ENCODE measurements at regions not wholly inside any gene's neighbourhood (a gene's known extent, or its start where the extent isn't known, plus 50 kb on each side); places are given as distances from the start of the nearest gene placed in this dataset.

DNA sequence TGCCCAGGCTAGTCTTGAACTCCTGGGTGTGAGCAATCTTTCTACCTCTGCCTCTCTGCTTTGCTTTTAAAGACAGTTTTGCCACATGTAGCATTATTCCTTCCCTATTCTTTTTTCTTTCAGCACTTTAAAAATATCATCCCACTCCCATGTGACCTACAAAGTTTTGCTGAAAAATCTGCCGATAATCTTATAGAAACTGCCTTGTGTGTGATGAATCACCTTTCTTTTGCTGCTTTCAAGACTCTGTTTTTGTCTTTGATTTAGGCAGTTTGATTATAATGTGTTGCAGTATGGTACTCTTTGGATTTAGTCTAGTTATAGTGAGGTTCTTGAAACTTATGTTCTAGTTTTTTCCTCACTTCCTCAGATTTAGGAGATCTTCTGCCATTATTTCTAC is 142.0 kb upstream of the KIF2B start:
- DNase-seq (ENCODE audit: low spot score) = no peak
- no peak overlapping the region for H3K4me3 Mint-ChIP-seq
- H3K4me1 Mint-ChIP-seq (ENCODE audit: low read depth) = no peaks in the 10 kb centered on the region
- H3K36me3 Mint-ChIP-seq (ENCODE audit: low read depth) = no peaks in the 10 kb centered on the region
- H3K27me3 Mint-ChIP-seq (ENCODE audit: low read depth) = no peaks in the 10 kb centered on the region
- no peak overlapping the region for H3K27ac Mint-ChIP-seq
- peaks cover 35% of the 10 kb centered on the region for H3K9me3 Mint-ChIP-seq

DNA sequence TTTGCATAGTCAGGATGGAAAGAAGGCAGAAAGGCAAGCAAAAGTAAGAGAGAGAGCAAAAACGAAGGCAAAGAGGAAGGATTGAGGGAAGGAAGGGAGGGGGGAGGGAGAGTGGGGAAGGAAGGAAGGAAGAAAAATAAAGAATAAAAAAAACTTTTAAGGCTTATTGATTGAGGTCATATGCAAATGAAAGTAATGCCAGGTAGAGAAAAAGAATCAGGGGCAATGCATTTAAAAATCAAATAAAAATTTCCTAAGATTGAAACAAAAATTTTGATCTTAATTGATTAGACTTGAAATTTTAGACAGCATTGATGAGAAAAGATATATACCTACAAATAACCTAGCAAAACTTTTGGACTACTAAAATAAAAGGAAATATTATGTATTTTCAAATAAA is 153.9 kb upstream of the KIF2B start:
- no peak overlapping the region for H3K27ac Mint-ChIP-seq
- no peak overlapping the region for H3K4me3 Mint-ChIP-seq
- no peak for DNase-seq (ENCODE audit: low spot score)
- no peaks in the 10 kb centered on the region for H3K36me3 Mint-ChIP-seq (ENCODE audit: low read depth)
- H3K27me3 Mint-ChIP-seq (ENCODE audit: low read depth) = no peaks in the 10 kb centered on the region
- H3K9me3 Mint-ChIP-seq = peaks cover 50% of the 10 kb centered on the region
- H3K4me1 Mint-ChIP-seq (ENCODE audit: low read depth) = no peaks in the 10 kb centered on the region

DNA sequence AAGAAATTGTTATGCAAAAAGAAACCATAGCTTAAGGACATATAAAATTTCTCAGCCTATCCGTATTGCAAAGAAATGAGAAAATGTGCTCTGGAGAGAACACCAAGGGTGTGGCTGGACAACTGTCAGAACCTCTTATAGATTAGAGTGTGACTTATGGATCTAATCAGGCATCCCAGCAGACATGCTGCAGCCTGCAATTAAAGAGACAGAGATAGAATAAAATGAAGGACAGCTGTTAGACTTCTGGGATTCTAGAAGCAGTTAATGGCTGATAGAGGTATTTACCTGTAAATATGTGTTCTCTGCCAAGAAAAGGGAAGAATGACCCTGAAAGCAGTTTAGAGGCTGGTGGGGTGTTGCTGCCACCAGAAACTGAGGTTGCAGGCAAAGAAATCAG is 160.1 kb upstream of the KIF2B start:
- Mint-ChIP-seq H3K4me3 (no peak overlapping the region), H3K9me3 (peaks cover 35% of the 10 kb centered on the region)

DNA sequence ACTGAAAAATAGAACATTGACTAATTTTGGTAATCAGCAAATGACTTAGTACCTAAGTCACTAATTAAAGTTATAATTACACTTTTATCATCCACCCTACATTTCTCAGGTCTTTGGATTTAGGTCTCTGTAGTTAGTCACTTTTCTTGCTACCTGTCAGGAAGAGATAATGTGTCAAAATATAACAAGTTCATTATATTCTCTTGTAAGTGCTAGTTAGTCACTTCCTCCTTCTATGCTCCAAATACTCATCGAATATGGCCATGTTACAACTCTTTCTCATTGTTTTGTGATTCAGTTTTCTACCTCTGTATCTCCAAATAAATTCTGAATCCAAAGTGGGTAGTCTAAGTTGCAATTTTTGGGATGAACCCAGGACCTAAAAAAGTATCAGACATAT is 163.5 kb upstream of the KIF2B start:
- H3K9me3 Mint-ChIP-seq = peaks cover 22% of the 10 kb centered on the region
- H3K27ac Mint-ChIP-seq = no peak overlapping the region
- no peaks in the 10 kb centered on the region for H3K27me3 Mint-ChIP-seq (ENCODE audit: low read depth)
- no peaks in the 10 kb centered on the region for H3K4me1 Mint-ChIP-seq (ENCODE audit: low read depth)
- no peak for DNase-seq (ENCODE audit: low spot score)
- no peaks in the 10 kb centered on the region for H3K36me3 Mint-ChIP-seq (ENCODE audit: low read depth)
- H3K4me3 Mint-ChIP-seq = no peak overlapping the region

More for the DNA sequence above, 160.1 kb upstream of the KIF2B start:
- no peaks in the 10 kb centered on the region for H3K27me3 Mint-ChIP-seq (ENCODE audit: low read depth)
- no peaks in the 10 kb centered on the region for H3K4me1 Mint-ChIP-seq (ENCODE audit: low read depth)
- no peaks in the 10 kb centered on the region for H3K36me3 Mint-ChIP-seq (ENCODE audit: low read depth)
- H3K27ac Mint-ChIP-seq = no peak overlapping the region
- no peak for DNase-seq (ENCODE audit: low spot score)

DNA sequence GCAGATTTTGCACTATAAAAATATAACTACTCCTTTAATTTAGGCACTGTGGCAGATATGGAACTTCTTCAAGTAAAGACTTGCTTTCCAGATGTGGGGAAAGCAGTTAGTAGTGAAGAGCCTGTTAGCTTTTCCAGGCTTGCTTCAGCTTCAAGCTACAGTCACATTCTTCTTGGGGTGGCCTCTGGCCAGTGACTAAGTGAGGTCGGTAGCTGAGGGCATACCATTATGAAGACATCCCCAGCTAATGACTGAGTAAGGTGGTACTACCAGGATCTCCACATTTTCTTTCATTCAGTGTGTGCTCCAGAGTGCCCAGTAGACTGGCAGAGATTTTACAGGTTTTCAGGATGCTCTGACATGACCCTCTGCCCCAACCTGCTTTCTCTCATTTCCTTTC is 167.1 kb upstream of the KIF2B start:
- Mint-ChIP-seq H3K27ac (no peak overlapping the region), H3K4me1 (ENCODE audit: low read depth) (no peaks in the 10 kb centered on the region), H3K4me3 (no peak overlapping the region), H3K9me3 (peaks cover 10% of the 10 kb centered on the region), H3K36me3 (ENCODE audit: low read depth) (no peaks in the 10 kb centered on the region), H3K27me3 (ENCODE audit: low read depth) (no peaks in the 10 kb centered on the region)
- DNase-seq (ENCODE audit: low spot score) = no peak

DNA sequence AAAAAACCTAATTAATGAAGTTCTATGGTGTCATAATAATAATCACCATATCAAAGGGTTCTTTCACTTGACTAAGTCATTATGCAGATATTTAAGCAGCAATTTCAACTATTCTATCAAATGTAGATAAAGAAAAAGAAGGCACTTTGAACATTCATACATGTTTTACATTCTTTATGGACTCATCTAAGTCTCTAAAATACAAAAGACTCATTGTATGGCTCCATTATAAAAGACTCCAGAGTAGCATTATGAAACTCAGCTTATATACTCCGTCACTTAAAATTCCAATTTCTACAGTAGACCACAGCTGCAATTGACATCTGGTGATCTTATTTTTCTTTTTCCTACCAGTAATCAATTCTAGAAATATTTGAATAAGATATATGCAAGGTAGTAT is 173.5 kb upstream of the KIF2B start:
- H3K4me1 Mint-ChIP-seq (ENCODE audit: low read depth) = no peaks in the 10 kb centered on the region
- H3K27me3 Mint-ChIP-seq (ENCODE audit: low read depth) = no peaks in the 10 kb centered on the region
- no peak overlapping the region for H3K27ac Mint-ChIP-seq
- no peaks in the 10 kb centered on the region for H3K36me3 Mint-ChIP-seq (ENCODE audit: low read depth)
- H3K4me3 Mint-ChIP-seq = no peak overlapping the region
- H3K9me3 Mint-ChIP-seq = peaks cover 26% of the 10 kb centered on the region
- no peak for DNase-seq (ENCODE audit: low spot score)

DNA sequence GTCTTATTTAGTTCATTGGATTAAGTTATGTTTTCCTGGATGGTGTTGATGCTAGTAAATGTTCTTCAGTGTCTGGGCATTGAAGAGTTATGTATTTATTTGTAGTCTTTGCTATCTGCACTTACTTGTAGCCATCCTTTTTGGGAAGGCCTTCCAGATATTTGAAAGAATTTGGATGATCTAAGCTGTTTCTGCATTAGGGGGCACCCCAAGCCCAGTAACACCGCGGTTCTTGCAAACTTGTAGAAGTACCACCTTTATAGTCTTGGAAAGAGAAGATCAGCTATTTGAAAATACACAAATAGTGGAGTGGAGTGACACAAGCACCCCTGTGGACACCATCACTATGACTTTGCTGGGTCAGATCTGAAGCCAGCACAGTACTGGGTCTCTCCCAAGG is 175.9 kb upstream of the KIF2B start:
- Mint-ChIP-seq H3K27me3 (ENCODE audit: low read depth) (no peaks in the 10 kb centered on the region), H3K4me3 (no peak overlapping the region), H3K4me1 (ENCODE audit: low read depth) (no peaks in the 10 kb centered on the region)

DNA sequence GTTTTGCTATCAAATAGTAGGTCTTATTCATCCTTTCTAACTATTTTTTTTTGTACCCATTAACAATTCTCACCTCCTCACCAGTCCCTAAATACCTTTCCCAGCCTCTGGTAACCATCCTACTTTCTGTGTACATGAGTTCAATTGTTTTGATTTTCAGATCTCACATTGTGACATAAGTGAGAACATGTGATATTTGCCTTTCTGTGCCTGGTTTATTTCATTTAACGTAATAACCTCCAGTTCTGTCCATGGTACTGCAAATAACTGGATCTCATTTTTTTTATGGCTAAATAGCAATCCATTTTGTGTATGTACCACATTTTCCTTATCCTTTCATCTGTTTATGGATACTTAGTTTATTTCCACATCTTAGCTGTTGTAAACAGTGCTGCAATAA is 181.9 kb upstream of the KIF2B start:
- no peak for DNase-seq (ENCODE audit: low spot score)
- H3K9me3 Mint-ChIP-seq = peaks cover 50% of the 10 kb centered on the region
- no peak overlapping the region for H3K4me3 Mint-ChIP-seq
- no peaks in the 10 kb centered on the region for H3K4me1 Mint-ChIP-seq (ENCODE audit: low read depth)
- no peaks in the 10 kb centered on the region for H3K36me3 Mint-ChIP-seq (ENCODE audit: low read depth)
- no peaks in the 10 kb centered on the region for H3K27me3 Mint-ChIP-seq (ENCODE audit: low read depth)
- no peak overlapping the region for H3K27ac Mint-ChIP-seq

More for the DNA sequence above, 175.9 kb upstream of the KIF2B start:
- no peaks in the 10 kb centered on the region for H3K36me3 Mint-ChIP-seq (ENCODE audit: low read depth)
- H3K9me3 Mint-ChIP-seq = peaks cover 44% of the 10 kb centered on the region
- H3K27ac Mint-ChIP-seq = no peak overlapping the region
- no peak for DNase-seq (ENCODE audit: low spot score)

DNA sequence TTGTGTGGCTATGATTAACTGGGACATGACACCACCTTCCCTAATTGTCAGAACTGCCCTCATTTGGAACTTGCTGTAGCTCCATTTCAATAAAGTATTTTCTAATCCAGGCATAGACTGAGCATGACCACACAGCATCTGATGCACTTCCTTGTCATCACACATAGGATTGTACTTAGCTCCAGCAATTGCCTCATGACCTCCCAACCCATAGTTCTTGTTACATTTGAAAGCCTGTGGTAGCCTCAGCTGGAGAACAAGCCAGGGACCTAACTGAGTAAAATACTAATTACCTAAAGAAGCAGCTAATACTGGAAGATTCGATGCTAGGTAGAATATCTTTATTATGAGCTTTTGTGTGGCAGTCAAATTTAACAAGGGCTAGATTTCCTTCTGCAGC is 187.3 kb upstream of the KIF2B start:
- Mint-ChIP-seq H3K9me3 (peaks cover 27% of the 10 kb centered on the region), H3K36me3 (ENCODE audit: low read depth) (no peaks in the 10 kb centered on the region), H3K27me3 (ENCODE audit: low read depth) (no peaks in the 10 kb centered on the region), H3K4me3 (no peak overlapping the region), H3K27ac (no peak overlapping the region), H3K4me1 (ENCODE audit: low read depth) (no peaks in the 10 kb centered on the region)
- no peak for DNase-seq (ENCODE audit: low spot score)

DNA sequence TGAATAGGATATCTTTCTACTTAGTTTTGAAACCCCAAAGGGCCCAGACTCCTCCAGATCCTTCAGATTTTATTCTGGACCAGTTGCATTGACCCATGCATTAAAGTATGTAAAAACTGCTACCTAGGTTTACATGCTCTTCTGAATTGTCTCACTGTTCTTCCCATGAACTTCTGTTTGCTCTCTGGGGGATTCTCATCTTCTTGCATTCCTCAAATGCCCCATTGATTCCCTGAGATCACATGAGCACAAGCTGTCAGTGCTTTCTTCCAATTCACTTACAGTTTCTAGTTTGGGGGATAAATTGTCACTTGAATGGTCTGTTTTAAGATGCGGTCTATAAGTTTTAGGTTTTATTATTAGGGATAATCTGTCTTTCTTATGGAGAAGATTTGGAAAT is 188.9 kb upstream of the KIF2B start:
- Mint-ChIP-seq H3K4me3 (no peak overlapping the region), H3K27ac (no peak overlapping the region), H3K4me1 (ENCODE audit: low read depth) (no peaks in the 10 kb centered on the region), H3K27me3 (ENCODE audit: low read depth) (no peaks in the 10 kb centered on the region), H3K9me3 (peaks cover 31% of the 10 kb centered on the region), H3K36me3 (ENCODE audit: low read depth) (no peaks in the 10 kb centered on the region)
- DNase-seq (ENCODE audit: low spot score) = no peak

DNA sequence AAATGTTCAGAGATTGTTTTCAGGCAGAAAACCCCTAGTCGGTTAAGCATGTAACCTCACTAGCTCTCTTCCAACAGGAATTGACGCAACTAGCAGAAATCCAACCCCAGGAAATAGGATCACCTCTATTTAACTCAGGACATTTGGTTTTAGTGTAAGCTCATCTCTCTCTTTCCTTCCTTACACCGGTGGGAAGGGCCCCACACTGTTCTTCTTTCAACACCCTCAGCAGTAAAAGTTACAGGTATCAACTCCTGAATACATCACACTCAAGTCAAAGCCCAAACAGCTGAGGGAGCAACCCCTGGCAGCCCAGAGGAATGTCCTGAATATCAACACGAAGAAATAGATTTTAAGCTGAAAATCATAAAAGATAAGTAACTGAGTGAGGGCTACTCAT is 191.2 kb upstream of the KIF2B start:
- no peak for DNase-seq (ENCODE audit: low spot score)
- Mint-ChIP-seq H3K27ac (no peak overlapping the region), H3K27me3 (ENCODE audit: low read depth) (no peaks in the 10 kb centered on the region), H3K36me3 (ENCODE audit: low read depth) (no peaks in the 10 kb centered on the region), H3K4me1 (ENCODE audit: low read depth) (no peaks in the 10 kb centered on the region), H3K4me3 (no peak overlapping the region), H3K9me3 (peaks cover 24% of the 10 kb centered on the region)

DNA sequence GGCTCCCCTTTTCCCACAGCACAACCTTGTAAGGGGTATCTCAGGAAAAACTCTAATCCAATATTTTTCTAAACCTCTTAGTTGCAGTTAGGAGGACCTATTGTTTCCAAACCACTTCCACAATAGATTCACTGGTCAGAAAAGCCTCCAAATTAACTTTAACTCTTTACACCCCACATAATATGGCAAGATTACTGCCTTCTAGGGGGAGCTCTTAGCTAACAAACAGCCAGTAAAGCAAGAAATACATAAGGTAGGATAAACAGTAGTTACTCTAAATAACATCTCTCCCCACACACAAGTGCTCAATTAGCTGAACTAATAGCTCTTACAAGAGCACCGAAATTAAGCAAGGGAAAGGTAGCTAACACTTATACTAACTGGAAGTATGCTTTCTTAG is 192.1 kb upstream of the KIF2B start:
- Mint-ChIP-seq H3K27me3 (ENCODE audit: low read depth) (no peaks in the 10 kb centered on the region), H3K4me1 (ENCODE audit: low read depth) (no peaks in the 10 kb centered on the region), H3K36me3 (ENCODE audit: low read depth) (no peaks in the 10 kb centered on the region), H3K4me3 (no peak overlapping the region), H3K9me3 (peaks cover 23% of the 10 kb centered on the region), H3K27ac (no peak overlapping the region)
- DNase-seq (ENCODE audit: low spot score) = no peak

DNA sequence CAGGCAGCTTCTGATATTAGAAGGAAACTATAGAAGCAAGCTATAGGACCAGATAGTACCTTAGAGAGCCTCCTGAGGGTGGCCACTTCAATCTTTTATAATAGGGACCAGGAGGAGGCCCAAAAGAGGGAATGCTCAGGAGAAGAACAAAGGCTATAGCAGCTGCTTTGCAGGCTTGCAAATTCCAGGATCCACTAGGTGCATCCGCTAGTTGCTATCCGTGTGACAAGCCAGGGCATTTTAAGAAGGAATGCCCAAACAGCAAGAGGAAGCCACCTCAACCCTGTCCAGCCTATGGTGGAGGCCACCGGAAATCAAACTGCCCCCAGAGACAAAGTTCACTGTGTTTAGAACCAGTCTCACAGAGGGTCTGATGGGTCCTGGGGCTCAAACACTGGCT is 192.6 kb upstream of the KIF2B start:
- Mint-ChIP-seq H3K27me3 (ENCODE audit: low read depth) (no peaks in the 10 kb centered on the region), H3K9me3 (peaks cover 23% of the 10 kb centered on the region), H3K36me3 (ENCODE audit: low read depth) (no peaks in the 10 kb centered on the region), H3K4me3 (no peak overlapping the region), H3K27ac (no peak overlapping the region), H3K4me1 (ENCODE audit: low read depth) (no peaks in the 10 kb centered on the region)
- no peak for DNase-seq (ENCODE audit: low spot score)

DNA sequence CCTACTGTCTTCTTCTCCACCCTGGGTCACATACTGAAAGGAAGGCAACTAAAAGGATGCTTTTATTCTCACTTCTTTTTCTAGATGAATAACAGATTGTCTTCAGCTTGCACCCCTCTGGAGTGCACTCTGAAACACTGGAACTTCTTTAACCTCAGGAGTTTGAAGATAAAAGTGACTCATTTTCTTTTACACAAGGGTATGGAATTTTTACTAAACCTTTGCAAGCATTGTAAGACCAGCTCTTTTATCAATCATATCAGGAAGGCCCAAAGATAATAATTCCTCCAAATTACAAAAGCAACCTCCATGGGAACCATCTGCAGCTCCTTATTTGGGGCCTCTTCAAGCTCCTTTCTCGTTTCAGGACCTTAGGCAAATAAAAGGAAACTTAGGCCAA is 193.5 kb upstream of the KIF2B start:
- H3K9me3 Mint-ChIP-seq = peaks cover 19% of the 10 kb centered on the region

DNA sequence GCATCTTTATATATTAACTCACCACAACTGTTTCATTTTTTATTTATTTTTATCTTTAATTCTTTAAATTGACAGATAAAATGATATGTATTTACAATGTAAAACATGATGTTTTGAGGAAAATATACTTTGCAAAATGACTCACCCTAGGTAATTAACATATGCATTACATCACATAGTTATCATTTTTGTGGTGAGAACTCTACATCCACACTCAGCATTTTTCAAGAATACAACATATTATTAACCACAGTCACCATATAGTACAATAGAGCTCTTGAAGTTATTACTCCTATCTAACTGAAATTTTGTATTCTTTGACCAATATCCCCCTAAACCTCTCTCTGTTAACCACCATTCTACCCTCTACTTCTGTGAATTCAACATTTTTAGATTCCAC is 194.7 kb upstream of the KIF2B start:
- Mint-ChIP-seq H3K27ac (no peak overlapping the region), H3K9me3 (peaks cover 20% of the 10 kb centered on the region), H3K4me1 (ENCODE audit: low read depth) (no peaks in the 10 kb centered on the region), H3K4me3 (no peak overlapping the region), H3K36me3 (ENCODE audit: low read depth) (no peaks in the 10 kb centered on the region), H3K27me3 (ENCODE audit: low read depth) (no peaks in the 10 kb centered on the region)
- DNase-seq (ENCODE audit: low spot score) = no peak

More for the DNA sequence above, 193.5 kb upstream of the KIF2B start:
- no peak overlapping the region for H3K27ac Mint-ChIP-seq
- H3K4me1 Mint-ChIP-seq (ENCODE audit: low read depth) = no peaks in the 10 kb centered on the region
- DNase-seq (ENCODE audit: low spot score) = no peak
- H3K36me3 Mint-ChIP-seq (ENCODE audit: low read depth) = no peaks in the 10 kb centered on the region
- H3K27me3 Mint-ChIP-seq (ENCODE audit: low read depth) = no peaks in the 10 kb centered on the region
- no peak overlapping the region for H3K4me3 Mint-ChIP-seq

All from T-helper 2 cell treated with Interferon-gamma antibody and Interleukin-4, amounts not matched to agents 5 μg/mL and 100 μg/mL, for 36 hours (primary cell).